T-helper 1 cell treated with Interleukin-12 subunit alpha and Interleukin-12 subunit beta and Interleukin-4 antibody, amounts not matched to agents 30 ng/mL and 1 ng/mL, for 36 hours (primary cell): ENCODE measurements at regions not wholly inside any gene's neighbourhood (a gene's known extent, or its start where the extent isn't known, plus 50 kb on each side); places are given as distances from the start of the nearest gene placed in this dataset.
"Not testable (repeated sequence)": the region's sequence is repeated elsewhere in the genome, so short reads cannot be mapped to it uniquely, and the experiment has no call there.

Experiments
- intact Hi-C: fragments of 100-400 bp; cut with micrococcal nuclease; formaldehyde crosslinking; loops from one replicate; pipeline ENCODE4 v1.15.1; 2024

- intact Hi-C loops = no loop called here
These were observed 53.5 kb downstream of the FOXD2 start for GRCh38 chr1:47491341-47491753.

- intact Hi-C loops = no loop called here
These were observed 57.4 kb downstream of the FOXD2 start for GRCh38 chr1:47495176-47495713.

- intact Hi-C loops = no loop called here
These were observed 60.7 kb downstream of the FOXD2 start for GRCh38 chr1:47498551-47498950.

- intact Hi-C loops = no loop called here
These were observed 63.2 kb downstream of the FOXD2 start for GRCh38 chr1:47501069-47501468.

GRCh38 chr1:47502746-47503370 is 65.0 kb downstream of the FOXD2 start:
- intact Hi-C loops = no loop called here

GRCh38 chr1:47504840-47505239 is 67.0 kb downstream of the FOXD2 start:
- intact Hi-C loops = not testable (repeated sequence)

- intact Hi-C loops = no loop called here
These were observed 67.4 kb downstream of the FOXD2 start for GRCh38 chr1:47505267-47505666.

- intact Hi-C loops = no loop called here
These were observed 68.2 kb downstream of the FOXD2 start for GRCh38 chr1:47506053-47506452.

- intact Hi-C loops = no loop called here
These were observed 69.3 kb downstream of the FOXD2 start for GRCh38 chr1:47507144-47507543.

- intact Hi-C loops = no loop called here
These were observed 70.2 kb downstream of the FOXD2 start for GRCh38 chr1:47507881-47508701.

- intact Hi-C loops = no loop called here
These were observed 71.0 kb downstream of the FOXD2 start for GRCh38 chr1:47508702-47509431.

GRCh38 chr1:47510282-47510811 is 72.5 kb downstream of the FOXD2 start:
- intact Hi-C loops = no loop called here

- intact Hi-C loops = no loop called here
These were observed 74.0 kb downstream of the FOXD2 start for GRCh38 chr1:47511825-47512224.

- intact Hi-C loops = no loop called here
These were observed 75.5 kb downstream of the FOXD2 start for GRCh38 chr1:47513393-47513792.

- intact Hi-C loops = no loop called here
These were observed 76.4 kb downstream of the FOXD2 start for GRCh38 chr1:47514229-47514628.

- intact Hi-C loops = no loop called here
These were observed 77.4 kb downstream of the FOXD2 start for GRCh38 chr1:47515164-47515789.

- intact Hi-C loops = no loop called here
These were observed 80.1 kb downstream of the FOXD2 start for GRCh38 chr1:47517946-47518345.

GRCh38 chr1:47519491-47519890 is 81.6 kb downstream of the FOXD2 start:
- intact Hi-C loops = no loop called here

- intact Hi-C loops = no loop called here
These were observed 82.1 kb downstream of the FOXD2 start for GRCh38 chr1:47519971-47520370.

- intact Hi-C loops = no loop called here
These were observed 83.4 kb downstream of the FOXD2 start for GRCh38 chr1:47521034-47521881.
